Amygdala (tissue), 56 donors: ENCODE measurements at regions not wholly inside any gene's neighbourhood (a gene's known extent, or its start where the extent isn't known, plus 50 kb on each side); places are given as distances from the start of the nearest gene placed in this dataset.
"Not testable (repeated sequence)": the region's sequence is repeated elsewhere in the genome, so short reads cannot be mapped to it uniquely, and the experiment has no call there.

Experiments
- DNase-seq, 56 donors: peaks; one replicate each; lab custom pipeline; 2025; lab: John Stamatoyannopoulos, UW

GRCh38 chr7:37545619-37546534 lies 97.2 kb upstream of the ELMO1 start:
- no peak for DNase-seq

- DNase-seq = no peak
These were observed 98.0 kb upstream of the ELMO1 start for GRCh38 chr7:37546677-37547076.

GRCh38 chr7:37549076-37549931 lies 100.6 kb upstream of the ELMO1 start:
- DNase-seq = no peak

- no peak for DNase-seq
These were observed 101.8 kb upstream of the ELMO1 start for GRCh38 chr7:37550426-37550825.

GRCh38 chr7:37550872-37551271 lies 102.2 kb upstream of the ELMO1 start:
- DNase-seq = no peak

- no peak for DNase-seq
These were observed 103.4 kb upstream of the ELMO1 start for GRCh38 chr7:37552030-37552429.

- not testable (repeated sequence) for DNase-seq
These were observed 103.8 kb upstream of the ELMO1 start for GRCh38 chr7:37552439-37552838.

GRCh38 chr7:37555528-37555927 lies 106.9 kb upstream of the ELMO1 start:
- no peak for DNase-seq

GRCh38 chr7:37557571-37558209 lies 109.0 kb upstream of the ELMO1 start:
- DNase-seq = no peak

GRCh38 chr7:37558320-37559096 lies 109.8 kb upstream of the ELMO1 start:
- DNase-seq = no peak

GRCh38 chr7:37570145-37570544 lies 113.4 kb upstream of the GPR141 start:
- DNase-seq = no peak

- no peak for DNase-seq
These were observed 111.8 kb upstream of the GPR141 start for GRCh38 chr7:37571806-37572205.

- peak in 1 of 56 donors; percentile 17 for DNase-seq
These were observed 106.2 kb upstream of the GPR141 start for GRCh38 chr7:37577412-37577811.

- DNase-seq = no peak
These were observed 105.7 kb upstream of the GPR141 start for GRCh38 chr7:37577901-37578300.

GRCh38 chr7:37578350-37578749 lies 105.2 kb upstream of the GPR141 start:
- no peak for DNase-seq

GRCh38 chr7:37580376-37580775 lies 103.2 kb upstream of the GPR141 start:
- DNase-seq = no peak

- peak in 2 of 56 donors; percentile 3 to 4 for DNase-seq
These were observed 98.7 kb upstream of the GPR141 start for GRCh38 chr7:37584651-37585463.

- no peak for DNase-seq
These were observed 92.7 kb upstream of the GPR141 start for GRCh38 chr7:37590824-37591223.

- no peak for DNase-seq
These were observed 91.2 kb upstream of the GPR141 start for GRCh38 chr7:37592366-37592765.
